Left ventricle myocardium superior (tissue), 1 donor: ENCODE measurements at regions not wholly inside any gene's neighbourhood (a gene's known extent, or its start where the extent isn't known, plus 50 kb on each side); places are given as distances from the start of the nearest gene placed in this dataset.
A peak's percentile ranks its signal among the peaks of the same experiment; 100 is the strongest.

Source experiments
- ATAC-seq: fragments of 200-7000 bp; cut with Tn5 transposase; one replicate; pipeline ENCODE4 v1.9.1; 2020; ENCODE audit warnings: mild to moderate bottlenecking, moderate library complexity
- DNase-seq: peaks from one replicate; pipeline ENCODE4 v3.0.0-alpha.2; 2020
- intact Hi-C: fragments of 100-400 bp; cut with micrococcal nuclease; formaldehyde crosslinking; loops from one replicate; pipeline ENCODE4 v1.11.0; 2022
- donor health status: DM: no; HTN: yes; CAD: no; lungs with severe emphysema.

DNA sequence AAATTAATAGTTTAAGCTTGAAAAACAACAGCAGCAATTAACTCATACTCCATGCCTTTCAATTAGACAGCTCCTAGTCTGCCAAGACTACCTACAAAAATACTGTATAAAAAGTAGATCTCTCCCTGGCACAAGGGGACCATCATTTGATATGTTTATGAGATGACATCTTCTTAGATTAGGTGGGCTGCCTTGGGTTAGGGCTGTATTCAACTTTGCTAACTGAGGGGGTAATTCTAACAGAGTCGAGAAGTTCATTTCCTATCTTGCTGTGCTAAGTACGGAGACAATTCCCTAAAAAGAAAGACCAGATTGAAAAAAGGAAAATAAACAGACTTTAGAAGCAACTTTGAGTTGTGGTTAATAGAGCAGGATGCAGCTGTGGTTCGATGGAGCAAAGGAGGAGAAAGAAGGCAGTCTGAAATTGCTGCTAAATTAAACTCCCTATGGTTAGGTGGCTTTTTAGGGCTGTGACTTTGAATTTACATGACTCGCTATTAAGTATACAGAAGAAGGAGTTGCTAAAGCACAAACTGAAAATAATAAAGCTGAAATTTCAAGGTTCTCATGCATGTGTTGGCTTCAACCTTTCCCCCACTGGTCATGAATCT lies 75.4 kb downstream of the CDC7 start:
- intact Hi-C loops: no loop called here
- DNase-seq (no peak), ATAC-seq (no peak)

DNA sequence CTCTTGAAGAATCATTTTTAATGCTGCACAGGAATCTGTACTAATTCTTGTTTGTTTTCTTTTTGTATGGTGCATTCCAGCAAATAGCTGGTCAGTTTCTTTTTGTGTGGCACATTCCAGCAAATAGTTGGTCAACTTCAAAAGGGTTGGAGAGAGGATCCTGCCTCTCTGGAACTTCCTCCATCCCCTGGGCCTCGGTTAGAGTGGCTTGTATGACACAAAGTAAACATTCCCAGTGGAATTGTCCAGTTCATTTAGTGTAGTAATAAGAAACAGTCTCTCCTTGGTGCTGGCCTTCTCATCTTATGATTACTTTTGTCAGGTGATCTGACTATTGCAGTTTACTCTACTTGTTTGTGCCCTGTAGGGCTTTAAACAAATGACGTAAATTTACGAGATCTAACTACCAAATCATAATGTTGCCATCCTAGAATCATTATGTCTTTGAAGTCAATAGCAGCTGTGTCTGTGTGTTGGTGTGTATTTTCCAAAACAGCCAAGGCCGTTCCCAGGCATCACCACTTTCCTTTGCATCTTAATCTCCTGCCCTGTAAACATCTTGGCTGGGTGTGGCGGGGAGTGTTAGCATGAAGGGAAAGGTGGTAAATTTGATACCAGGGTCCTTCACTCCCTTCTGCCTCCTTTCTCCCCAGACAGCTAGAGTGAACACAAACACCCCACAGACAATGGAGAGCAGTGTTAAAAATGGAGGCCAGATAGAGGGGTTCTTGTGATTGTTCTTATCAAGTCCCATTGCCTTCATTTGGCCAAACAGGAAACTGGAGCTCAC lies 77.9 kb downstream of the CDC7 start:
- ATAC-seq: no peak
- intact Hi-C loops: no loop called here
- DNase-seq: no peak

DNA sequence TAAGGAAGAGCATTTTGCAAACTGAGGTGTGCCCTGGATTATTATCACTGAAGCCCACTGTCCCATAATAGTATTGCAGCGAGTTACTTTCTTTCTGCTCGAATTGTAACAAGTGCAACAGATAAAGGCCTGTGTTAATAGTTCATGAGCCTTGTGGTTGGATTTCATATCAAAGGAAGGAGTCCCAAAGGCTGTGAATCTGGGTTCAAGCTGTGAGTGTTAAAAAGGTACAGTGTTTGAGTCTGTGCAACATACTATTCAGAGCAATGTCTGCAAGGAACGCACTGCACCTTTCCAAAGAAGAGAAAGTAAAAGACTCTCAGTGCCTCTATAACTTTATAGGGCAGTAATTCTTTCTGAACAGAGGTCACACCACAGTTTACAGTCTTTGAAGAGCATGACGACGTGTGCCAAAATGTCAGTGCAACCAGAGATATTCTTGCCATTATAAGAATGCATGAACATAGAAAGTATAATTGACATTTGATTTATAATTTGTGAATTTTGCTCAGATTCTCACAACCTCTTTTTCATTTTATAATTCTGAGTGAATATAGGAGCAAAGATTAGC lies 79.1 kb downstream of the CDC7 start:
- DNase-seq: no peak
- no peak for ATAC-seq
- intact Hi-C loops: loop anchor here (10.0 kb wide), 1 partner anchor 125 kb away; no protein-coding TSS in a partner anchor

DNA sequence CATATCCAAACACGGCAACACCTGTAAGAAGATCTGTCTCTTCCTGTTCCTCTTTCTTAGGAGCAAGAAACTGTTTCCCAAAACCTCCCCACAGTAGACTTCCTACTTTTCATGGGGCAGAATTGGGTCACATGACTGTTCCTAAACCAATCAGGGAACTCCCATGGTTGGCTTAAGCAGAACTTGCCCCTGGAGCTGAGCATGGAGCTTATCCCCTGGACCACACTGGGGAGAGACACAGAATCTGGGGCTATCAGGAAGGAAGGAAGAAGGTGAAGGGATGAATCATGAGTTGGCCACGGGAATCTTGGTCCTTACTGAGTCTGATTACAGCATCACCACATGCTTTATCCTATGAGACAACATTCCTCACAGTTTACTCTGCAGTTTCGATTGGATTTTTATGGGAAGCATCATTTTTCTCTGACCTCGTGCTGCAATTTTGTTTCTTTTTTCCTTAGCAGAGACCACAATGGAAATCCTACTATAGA lies 81.8 kb downstream of the CDC7 start:
- intact Hi-C loops: loop anchor here (10.0 kb wide), 1 partner anchor 122 kb away; no protein-coding TSS in a partner anchor
- no peak for DNase-seq
- ATAC-seq: peak; percentile 14

DNA sequence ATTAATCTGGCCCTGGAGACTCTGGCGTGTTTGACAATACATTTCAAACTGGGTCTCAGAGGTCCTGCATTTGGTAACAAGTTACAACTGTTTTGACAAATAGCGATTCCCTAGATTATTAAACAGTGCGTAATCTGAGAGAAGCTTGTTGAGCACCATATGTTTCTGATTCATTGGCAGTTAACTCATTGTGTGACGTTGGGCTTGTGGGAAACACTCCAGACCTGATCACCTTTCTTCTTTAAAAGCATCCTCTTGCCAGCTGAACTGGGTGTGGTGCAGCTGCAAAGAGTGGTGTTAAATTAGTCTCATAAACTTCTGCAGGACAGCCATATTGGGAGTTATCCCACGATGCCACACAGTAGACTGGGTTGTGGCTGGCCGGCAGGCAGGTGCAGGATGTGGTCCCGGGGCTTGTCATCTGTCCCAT lies 82.7 kb downstream of the CDC7 start:
- intact Hi-C loops: loop anchor here (10.0 kb wide), 1 partner anchor 121 kb away; no protein-coding TSS in a partner anchor
- ATAC-seq: no peak
- no peak for DNase-seq

DNA sequence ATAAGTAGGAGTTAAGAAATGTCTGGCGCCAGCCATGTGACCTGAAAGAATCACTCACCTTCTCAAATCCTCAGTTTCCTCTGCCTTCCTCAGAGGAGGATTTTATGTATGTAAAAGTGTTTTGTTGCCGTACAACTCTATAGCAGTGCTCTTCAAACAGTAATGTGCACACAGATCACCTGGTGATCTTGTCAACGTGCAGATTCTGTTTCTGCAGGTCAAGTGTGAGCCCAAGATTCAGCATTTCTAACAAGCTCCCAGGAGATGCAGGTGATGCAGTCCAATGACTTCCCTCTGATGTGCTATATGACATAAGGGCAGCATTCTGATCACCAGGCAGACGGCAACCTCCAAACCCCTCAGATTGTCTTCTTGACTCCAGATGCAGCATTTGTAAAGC lies 83.7 kb downstream of the CDC7 start:
- no peak for ATAC-seq
- intact Hi-C loops: loop anchor here (10.0 kb wide), 1 partner anchor 120 kb away; no protein-coding TSS in a partner anchor
- DNase-seq: no peak

DNA sequence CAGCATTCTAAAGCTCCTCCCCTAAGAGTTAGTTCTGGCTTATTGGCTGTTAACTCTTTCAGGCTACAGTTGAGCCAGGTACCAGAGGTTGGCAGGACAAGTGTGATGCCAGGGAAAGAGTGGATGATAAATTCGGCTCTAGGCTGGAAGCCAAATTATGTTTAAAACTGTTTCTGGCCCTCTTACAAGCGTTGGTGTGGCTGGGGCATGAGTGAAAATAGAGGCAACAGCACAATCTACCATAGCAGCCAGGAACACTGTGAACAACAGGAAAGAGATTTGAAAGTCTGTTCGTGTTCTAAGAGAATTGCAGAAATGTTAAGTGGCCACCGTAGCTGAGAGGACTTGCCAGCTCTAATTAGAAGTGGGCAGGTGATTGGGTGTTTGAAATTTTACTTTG lies 84.2 kb downstream of the CDC7 start:
- intact Hi-C loops: loop anchor here (10.0 kb wide), 1 partner anchor 120 kb away; no protein-coding TSS in a partner anchor
- DNase-seq (peak; percentile 35), ATAC-seq (peak; percentile 93)

DNA sequence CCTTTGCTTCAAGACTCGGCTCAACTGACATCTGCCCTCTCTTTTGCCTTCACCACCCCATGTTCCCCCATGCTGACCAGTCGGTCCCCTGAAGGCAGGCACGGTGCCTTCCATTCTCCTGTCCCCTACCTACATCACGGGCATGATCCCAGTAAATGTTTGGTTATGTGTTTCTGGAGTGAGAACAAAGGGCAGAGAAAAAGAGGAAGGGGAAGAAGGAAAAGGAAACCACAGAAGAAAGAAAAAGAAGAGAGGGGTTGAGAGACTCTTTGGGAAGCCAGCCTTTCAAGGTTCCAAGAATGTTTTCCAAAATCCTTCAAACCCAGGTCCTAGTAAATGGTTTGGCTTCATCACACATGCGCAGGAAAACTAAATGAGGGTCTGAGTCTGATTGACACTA lies 84.9 kb downstream of the CDC7 start:
- no peak for DNase-seq
- no peak for ATAC-seq
- intact Hi-C loops: loop anchor here (10.0 kb wide), 1 partner anchor 119 kb away; no protein-coding TSS in a partner anchor

DNA sequence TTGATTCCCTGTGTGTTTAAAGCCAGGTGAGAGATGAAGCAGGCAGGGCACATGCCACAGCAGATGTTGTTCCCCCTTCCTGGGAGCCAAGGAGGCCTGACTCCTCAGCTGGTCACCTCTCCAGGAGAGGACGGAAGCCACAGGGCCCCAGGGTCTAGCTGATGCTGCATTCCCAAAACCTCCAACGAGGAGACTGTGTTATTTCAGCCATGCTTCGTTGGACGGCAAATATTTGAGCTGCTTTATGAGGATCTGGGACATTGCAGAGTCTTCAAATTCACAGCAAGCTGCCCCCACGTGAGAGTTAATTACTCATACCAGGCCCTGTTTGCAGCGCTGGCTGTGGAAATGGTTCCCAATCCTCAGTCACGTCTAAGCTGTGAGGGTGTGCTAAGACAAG lies 85.3 kb downstream of the CDC7 start:
- intact Hi-C loops: loop anchor here (10.0 kb wide), 1 partner anchor 119 kb away; no protein-coding TSS in a partner anchor
- DNase-seq: no peak
- no peak for ATAC-seq

DNA sequence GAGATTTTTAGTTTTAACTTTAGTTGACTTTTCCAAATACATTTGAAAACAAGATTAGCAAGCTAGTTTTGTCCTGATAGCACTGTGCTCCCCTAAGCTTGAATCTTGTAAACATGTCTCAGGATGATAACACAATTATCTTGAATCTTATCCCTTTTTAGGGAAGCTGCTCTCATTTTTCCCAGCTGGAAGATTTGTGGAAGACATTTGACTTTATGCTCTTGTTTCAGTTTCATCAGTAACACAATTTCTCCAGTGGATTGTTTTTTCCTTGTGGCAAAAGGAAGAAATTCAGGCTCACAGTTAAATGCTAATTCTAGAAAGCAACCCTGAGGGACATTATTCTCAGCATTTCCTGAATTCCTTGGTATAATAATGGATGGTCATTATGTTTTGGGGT lies 88.8 kb downstream of the CDC7 start:
- intact Hi-C loops: loop anchor here (10.0 kb wide), 1 partner anchor 115 kb away; no protein-coding TSS in a partner anchor
- DNase-seq: no peak

DNA sequence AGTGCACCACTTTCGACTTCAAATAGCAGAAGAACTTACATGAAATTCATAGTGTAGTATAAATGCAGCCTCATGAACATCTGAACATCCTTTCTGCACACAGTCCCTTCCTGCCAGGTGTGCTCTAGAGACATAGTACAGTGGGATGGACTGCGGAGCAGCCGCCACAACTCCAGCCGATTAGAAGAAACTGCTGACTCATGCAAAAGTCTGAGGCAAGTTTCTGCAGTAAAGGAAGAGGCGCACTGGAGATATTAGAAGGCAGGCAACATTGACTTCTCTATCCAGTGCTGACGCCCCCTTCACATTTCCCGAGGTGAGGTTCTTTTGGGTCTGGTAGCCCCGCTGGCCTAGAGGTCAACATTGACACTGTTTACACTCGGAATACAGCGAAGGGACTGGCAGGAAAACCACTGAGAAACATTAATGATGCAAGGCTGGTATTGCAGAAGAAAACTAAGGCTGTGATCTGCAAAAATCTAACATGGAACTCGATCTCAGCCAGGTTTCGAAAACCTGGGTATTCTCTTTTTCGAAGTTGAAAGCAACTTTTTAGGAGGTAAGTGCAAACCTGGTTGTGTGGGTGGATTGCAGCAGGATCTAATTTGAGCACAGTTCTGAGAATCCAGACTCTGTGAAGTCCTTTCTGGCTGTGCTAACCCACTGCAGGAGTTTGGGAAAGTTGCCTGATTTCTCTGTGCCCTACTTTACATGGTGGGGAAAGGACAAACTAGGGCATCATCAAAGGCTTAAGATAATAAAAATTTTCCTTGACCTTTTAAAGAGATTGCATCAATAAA lies 90.7 kb downstream of the CDC7 start:
- intact Hi-C loops: no loop called here
- ATAC-seq (peak; percentile 68), DNase-seq (no peak)

More for the DNA sequence above, 88.8 kb downstream of the CDC7 start:
- no peak for ATAC-seq

DNA sequence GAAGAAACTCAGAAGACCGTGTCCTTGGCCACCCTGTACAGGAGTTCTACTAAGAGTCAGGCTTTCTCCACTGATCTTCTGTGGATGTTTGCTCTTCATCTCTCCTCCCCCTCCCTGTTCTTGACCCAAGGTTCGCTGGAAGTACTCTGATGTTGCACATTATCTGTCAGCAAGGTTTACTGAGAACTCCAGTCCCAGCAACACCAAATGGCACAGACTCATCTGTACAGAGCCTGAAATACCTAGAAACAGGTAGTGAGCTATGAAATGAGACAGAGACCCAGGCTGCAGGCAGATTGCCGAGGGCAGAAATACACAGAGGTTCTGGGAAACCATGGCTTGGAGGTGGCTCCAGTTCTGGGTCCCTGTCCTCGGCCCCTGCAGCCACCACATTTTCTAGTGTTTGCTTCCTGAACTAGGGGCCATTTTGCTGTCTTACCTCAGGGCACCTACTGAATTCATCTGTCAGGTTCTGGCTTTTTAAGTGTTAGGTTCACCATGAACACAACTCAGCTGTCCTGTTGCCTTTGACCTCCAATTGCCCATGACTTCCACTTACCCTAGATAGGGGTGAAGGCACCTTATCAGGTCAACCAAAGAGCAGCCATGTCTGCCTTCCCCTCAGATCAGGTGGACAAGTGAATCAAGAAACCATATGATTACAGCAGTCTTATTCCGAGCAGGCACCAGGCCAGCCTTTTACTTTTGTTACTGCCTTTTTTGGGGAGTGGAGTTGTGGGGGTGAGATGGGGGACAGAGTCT lies 92.2 kb downstream of the CDC7 start:
- ATAC-seq (no peak), DNase-seq (no peak)
- intact Hi-C loops: no loop called here

DNA sequence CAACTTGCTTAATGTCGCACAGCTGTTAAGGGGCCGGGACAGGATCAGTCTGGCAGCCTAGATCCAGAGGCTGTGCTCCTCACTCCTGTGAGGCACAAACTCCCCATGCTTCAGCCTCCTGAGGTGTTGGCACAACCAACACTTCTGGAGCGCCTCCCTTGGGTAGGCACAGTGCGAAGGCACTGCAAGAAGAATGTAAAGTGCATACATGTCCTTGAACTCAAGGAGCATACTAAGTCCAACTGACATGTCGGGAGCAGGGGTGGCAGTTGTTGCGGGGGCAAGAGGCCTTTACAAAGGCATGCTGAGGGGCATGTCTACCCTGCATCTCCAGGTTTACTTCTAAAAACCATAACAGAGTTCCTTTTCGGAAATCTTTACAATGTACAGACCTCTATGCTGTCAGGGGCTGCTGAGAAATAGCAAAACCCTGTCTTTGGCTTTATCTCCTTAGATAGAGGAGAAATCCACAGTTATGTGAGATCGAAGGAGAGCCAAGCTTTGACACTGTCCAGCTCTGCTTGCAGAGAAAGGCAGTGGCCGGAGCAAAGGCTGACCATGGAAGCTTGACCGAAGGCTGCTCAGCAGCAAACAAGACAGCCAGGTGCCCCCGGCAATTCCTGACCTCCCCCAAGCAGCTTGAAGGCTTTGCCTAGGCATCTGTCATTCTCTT lies 93.9 kb downstream of the CDC7 start:
- DNase-seq (no peak), ATAC-seq (peak; percentile 19)
- intact Hi-C loops: no loop called here

DNA sequence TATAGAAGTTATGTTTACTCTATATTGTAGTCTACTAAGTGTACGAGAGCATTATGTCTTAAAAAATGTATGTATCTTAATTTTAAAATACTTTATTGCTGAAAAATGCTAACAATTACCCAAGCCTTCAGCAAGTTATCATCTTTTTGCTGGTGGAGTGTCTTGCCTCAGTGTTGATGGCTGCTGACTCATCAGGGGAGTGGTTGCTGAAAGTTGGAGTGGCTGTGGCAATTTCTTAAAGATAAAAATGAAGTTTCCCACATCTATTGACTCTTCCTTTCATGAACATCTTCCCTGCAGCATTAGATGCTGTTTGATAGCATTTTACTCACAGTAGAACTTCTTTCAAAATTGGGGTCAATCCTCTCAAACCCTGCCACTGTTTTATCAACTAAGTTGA lies 95.8 kb downstream of the CDC7 start:
- intact Hi-C loops: no loop called here
- DNase-seq (no peak), ATAC-seq (no peak)

DNA sequence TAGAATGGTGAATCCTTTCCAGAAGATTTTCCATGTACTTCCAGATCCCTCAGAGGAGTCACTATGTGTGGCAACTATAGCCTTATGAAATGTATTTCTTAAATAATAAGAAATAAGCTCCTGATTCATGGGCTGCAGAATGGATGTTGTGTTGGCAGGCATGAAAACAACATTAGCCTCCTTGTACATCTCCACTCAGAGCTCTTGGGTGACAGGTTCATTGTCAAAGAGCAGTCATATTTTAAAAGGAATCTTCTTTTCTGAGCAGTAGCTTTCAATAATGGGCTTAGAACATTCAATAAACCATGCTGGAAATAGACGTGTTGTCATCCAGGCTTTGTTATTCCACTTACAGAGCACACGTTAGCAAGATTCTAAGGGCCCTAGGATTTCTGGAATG lies 96.6 kb downstream of the CDC7 start:
- intact Hi-C loops: no loop called here
- no peak for DNase-seq
- ATAC-seq: no peak

DNA sequence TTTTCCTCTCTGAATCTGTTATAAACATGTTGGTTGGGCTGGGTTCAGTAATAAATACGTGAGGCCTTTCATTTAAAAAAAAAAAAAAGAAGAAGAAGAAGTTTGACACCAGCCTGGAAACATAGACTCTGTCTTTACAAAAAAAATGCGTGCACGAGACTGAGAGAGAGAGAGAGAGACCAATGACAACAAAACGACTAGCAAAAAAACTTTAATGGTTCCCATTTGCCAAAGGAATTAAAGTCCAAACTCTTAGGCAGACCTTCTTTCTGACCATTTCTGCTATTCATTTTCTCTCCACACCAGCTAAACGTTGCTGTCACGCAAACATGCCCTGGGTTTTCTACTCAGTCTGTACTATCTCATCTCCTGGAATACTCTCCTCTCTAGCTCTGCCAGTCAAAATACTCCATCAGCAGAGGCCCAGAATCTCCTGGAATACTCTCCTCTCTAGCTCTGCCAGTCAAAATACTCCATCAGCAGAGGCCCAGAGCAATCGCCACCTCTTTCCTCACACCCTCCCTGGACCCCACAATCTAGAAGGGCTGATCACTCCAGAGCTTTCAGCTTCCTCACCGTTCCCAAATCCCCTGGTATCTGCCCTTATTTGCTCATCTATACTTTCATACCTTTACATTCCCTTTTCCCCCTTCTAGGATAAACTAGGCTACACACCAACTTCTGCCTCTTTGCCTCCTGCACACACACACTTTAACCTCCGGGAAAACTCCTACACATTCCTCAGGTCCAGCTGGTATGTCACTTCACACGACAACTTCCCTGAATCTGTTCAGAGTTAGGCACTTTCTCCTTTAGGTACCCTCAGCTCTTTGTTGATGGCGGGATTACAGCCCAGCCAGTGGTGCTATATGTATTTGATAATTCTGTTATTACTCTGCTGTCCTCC lies 100.0 kb downstream of the CDC7 start:
- peak; percentile 65 for ATAC-seq
- no peak for DNase-seq
- intact Hi-C loops: no loop called here
